ENCODE measurements at regions not wholly inside any gene's neighbourhood (a gene's known extent, or its start where the extent isn't known, plus 50 kb on each side); places are given as distances from the start of the nearest gene placed in this dataset.

DNA sequence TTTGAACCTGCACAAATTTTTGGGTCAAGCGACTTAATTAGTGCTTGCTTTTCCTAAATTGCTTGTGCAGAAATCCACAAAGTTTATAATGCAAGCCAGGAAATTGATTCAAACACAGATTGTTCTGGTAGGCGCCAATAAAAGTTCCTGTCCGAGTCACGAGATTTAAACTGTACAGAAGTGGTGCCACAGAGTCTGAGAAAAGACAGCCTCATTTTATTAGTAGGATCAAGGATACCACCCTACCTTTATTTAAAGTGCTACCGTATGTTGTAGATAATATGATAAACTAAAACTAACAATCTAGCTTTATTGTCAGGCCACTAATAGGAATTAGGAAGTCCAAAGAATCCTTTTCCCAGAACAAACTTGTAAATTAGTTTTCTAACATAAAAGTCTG lies 696.7 kb downstream of the TNS3 start:
- DNase-seq (ENCODE audit: low read depth): no peak

DNA sequence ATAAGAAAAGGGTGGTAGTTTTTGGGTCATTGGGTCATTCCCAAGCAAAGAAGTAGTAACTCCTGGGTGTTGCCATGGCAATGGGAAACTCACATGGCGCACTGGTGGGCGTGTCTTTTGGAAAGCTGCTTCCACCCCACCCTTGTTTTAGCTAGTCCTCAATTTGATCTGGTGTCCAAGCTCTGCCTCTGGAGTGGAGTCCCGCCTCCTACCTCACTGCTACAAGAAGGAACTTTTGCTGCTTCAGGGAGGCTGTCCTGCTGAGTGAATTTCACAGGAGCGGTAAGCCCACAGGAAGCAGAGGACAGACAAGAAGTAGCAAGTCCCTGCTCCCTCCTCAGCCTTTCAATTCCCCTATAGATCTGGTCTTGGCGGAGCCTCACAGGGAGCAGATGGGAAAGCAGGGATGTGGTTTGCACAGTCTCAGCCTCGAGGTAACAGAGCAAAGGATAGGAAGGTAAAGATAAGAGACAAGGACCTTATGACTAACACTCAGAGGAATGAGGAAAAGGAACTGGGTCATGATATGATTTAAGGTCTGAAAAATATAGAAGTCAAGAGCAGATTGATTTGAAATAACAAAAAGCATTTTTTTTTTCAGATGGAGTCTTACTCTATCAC lies 700.3 kb downstream of the TNS3 start:
- peak; percentile 52 for DNase-seq (ENCODE audit: low read depth)

DNA sequence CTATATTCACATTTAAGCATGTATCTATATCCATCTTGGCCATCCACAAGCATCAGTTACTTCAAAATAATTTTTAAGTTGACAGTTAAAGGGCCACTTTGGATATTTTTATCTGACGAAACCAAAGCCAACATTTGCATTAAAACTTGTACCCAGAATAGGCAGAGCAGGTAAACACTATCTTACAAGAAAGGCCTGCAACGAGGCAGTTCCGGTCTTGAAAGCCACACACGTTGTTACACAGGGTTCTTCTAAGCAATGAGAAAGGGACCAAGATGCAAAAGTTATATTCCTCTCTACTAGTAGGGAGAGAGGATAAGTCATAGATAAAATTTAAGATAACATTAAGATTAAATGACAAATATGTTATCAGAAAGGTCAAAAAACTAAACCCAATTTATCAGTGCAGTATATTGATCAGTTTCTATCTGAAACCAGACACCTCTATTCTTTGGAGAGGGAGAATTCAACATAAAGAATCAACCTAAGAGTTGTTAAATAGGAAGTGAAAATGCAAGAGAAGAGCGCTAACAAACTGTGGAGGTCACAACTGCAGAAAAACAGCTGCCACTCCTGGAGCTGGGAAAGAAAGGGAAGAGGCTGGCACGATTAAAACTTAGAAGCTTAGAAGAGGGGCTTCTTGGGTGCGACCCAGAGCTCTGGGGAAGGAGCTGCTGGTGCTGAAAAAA lies 701.3 kb downstream of the TNS3 start:
- DNase-seq (ENCODE audit: low read depth): no peak

- no peak for DNase-seq (ENCODE audit: low read depth)
Measured at GRCh38 chr7:46879783-46880182, 702.1 kb downstream of the TNS3 start.

DNA sequence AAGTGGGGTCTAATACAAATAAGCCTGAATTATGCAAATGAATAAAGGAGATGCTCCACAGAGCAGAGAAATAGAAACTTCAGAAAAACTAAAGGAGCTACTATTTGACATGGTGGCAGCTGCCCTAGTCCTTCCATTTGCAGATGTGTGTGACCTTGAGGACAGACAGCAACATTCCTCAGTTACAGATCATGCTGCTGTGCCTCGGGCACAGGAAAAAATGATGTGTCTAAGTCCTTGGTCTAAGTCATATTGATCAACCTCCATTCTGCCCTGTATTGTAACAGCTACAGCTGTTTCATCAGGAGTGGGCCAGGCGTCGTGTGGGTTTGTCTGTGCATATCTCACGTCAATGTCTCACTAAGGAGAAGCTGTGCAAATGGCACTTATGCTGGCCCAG lies 710.4 kb downstream of the TNS3 start:
- no peak for DNase-seq (ENCODE audit: low read depth)

- DNase-seq (ENCODE audit: low read depth): no peak
Measured at GRCh38 chr7:46864716-46865115, 717.2 kb downstream of the TNS3 start.

- DNase-seq (ENCODE audit: low read depth): peak; percentile 98
Measured at GRCh38 chr7:46859963-46860475, 721.9 kb downstream of the TNS3 start.

DNA sequence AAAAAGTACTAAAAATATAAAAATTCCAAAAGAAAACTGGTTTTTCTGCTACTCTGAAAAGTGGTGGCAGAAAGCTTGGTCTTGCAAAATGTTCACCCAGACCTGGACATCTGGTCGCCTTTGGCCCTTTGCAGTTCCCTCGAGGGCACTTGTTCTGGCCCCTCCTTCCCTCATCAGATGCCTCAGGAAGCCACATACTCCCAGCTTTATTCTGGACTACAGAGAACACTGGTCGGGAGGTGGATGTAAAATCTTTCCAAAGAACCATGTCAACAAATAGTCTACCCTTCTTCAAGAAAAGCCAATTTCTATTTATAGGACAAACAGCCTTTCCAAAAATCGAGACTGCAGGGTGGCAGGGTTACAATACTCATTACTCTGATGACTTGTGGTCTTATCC lies 726.1 kb downstream of the TNS3 start:
- no peak for DNase-seq (ENCODE audit: low read depth)

- peak; percentile 46 for DNase-seq (ENCODE audit: low read depth)
Measured at GRCh38 chr7:46854958-46855473, 726.9 kb downstream of the TNS3 start.

- DNase-seq (ENCODE audit: low read depth): no peak
Measured at GRCh38 chr7:46853451-46853850, 728.5 kb downstream of the TNS3 start.

DNA sequence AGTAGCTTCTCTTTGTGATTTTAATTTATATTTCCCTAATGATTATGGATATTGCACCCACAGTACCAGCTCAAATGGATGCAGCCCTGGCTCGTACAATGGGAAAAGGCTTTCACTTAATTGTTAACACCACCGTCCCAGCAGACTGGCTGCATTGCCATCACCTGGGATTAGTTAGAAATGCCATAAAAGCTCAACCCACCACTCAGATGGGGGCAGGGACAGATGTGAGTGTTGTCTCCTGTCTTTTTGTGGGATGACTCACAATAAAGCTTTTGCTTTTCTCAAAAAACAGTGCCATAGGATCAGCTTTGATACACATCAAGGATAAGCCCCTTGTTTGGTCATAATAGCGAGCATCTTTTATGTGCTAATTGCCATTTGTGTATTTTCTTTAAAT lies 729.1 kb downstream of the TNS3 start:
- no peak for DNase-seq (ENCODE audit: low read depth)

DNA sequence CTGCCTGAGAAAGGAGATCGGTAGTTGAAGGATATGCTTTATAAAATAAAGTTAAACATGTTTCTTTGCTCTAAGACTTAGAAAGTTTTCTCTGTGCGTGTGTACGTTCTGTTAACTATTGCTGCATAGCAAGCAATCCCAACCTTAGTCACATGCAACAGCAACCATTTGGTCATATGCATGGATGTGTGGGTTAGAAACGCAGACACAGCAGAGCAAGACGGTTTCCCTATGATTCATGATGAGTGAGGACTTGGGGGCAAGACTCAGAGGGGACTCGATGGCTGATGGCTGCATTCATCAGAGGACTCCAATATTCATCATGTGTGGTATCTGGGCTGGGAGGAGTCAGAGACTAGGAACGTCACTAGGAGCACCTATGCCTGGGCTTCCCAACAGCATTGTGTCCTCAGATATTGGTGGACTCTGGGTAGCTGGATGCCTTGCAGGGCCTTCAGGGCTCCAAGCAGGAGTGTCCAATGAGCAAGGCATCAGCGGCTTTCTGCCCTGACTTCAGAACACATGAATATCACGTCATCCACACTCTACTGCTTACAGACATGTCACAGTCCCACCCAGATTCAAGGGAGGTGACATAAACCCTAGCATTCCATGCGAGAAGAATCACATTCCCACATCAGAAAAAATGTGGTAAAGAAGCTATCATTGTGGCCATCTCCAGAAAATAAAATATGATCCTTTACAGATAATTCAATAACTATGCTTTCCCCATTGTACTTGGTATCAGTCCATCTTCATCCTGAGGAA lies 731.2 kb downstream of the TNS3 start:
- DNase-seq (ENCODE audit: low read depth): peak; percentile 29

- no peak for DNase-seq (ENCODE audit: low read depth)
Measured at GRCh38 chr7:46848944-46849343, 733.0 kb downstream of the TNS3 start.

- no peak for DNase-seq (ENCODE audit: low read depth)
Measured at GRCh38 chr7:46848311-46848710, 733.6 kb downstream of the TNS3 start.

DNA sequence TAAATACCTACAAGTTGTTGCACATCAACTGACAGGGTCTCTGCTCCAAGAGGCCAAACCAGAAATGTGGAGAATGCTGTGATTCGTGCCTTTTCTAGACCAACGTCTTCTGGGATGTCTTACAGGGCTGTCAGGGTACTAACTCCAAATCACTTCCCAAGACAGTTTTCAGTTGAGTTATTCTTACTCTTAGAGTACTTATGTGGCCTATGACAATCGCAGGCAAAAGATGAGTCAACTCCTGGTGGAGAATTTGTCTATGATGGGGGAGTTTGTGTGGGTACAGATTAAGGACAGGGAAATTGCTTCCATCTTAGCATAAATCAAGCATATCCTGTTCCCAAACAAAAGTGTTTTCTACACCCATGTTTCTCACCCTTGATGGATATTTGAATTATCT lies 734.8 kb downstream of the TNS3 start:
- DNase-seq (ENCODE audit: low read depth): no peak

DNA sequence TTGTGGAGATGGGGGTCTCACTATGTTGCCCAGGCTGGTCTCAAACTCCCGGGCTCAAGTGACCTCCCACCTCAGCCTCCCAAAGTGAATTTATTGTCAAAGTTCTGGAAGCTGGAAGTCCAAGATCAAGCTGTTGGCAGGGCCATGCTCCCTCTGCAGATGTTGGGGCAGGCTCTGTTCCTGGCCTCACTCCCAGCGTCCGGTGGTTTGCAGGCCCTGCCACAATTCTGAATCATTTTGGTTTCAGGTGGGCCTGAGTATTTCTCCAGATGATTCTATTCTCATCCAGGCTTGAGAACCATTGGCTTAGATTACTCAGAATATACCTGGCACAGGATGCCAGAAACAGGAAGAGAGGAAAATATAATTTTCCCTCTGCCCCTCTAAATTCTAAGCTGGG lies 737.4 kb downstream of the TNS3 start:
- DNase-seq (ENCODE audit: low read depth): peak; percentile 70

GRCh38 chr7:46841248-46841647 lies 740.7 kb downstream of the TNS3 start:
- DNase-seq (ENCODE audit: low read depth): no peak

DNA sequence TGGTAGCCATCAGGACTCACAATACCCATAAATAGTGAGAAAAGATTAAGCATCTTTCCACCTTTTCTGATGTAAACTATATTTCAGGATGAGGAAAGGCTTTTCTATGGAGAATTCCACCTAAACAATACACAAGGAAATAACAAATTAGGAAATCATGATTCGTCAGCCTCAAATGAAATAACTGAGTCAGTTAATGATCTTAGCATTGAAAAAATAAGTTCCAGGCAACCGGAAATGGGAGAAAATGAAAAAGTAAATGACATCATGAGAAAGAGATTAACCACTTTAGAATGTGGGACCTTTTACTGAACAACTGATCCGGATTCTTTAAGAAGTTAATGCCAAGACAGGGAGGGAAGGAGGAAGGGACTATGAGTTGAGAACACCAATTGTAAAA lies 742.3 kb downstream of the TNS3 start:
- peak; percentile 51 for DNase-seq (ENCODE audit: low read depth)

- no peak for DNase-seq (ENCODE audit: low read depth)
Measured at GRCh38 chr7:46838463-46838862, 743.4 kb downstream of the TNS3 start.

DNA sequence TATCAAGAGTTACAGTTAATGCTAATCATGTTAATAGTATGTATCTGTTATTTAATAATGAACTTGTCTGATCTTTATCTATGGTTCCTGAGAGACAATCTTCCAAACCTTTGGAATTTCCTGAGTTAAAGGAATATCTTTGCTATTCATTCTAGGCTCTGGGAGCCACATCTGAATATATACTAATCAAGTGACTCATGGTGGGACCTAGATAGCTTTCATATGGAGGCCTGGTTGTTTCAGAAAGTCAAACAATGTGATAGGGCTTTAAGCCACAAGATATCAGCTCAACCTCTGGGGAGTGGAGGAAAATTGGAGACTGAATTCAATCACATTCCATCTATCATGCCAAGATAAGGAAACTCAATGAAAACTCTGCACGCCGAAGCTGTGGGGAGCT lies 746.4 kb downstream of the TNS3 start:
- DNase-seq (ENCODE audit: low read depth): no peak

GRCh38 chr7:46834921-46835320 lies 747.0 kb downstream of the TNS3 start:
- DNase-seq (ENCODE audit: low read depth): no peak

DNA sequence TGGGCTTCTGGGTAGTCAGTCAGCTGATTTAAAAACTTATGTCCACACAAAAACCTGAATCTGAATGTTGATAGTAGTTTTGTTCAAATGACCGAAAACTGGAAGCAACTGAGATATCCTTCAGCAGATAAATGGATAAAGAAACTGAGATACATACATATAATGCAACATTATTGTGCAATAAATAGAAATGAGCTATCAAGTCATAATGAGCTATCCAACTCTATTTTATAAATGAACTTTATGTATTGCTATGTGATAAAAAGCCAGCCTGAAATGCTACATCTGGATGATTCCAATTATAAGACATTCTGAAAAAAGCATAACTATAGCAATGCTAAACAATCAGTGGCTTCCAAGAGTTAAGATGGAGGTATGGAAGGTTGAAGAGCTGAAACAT lies 748.7 kb downstream of the TNS3 start:
- no peak for DNase-seq (ENCODE audit: low read depth)

Data from HT1080 (cell line).